D721Med (cell line): ENCODE measurements at regions not wholly inside any gene's neighbourhood (a gene's known extent, or its start where the extent isn't known, plus 50 kb on each side); places are given as distances from the start of the nearest gene placed in this dataset.
"Not testable (repeated sequence)": the region's sequence is repeated elsewhere in the genome, so short reads cannot be mapped to it uniquely, and the experiment has no call there.

Experiments
- DNase-seq: peaks from one replicate; pipeline ENCODE4 v3.0.0; 2011; ENCODE audit warnings: low spot score; ENCODE audit not compliant: insufficient read length
- FAIRE-seq: peaks from 2 replicates; lab custom pipeline; 2011; peaks lifted over from hg19 to GRCh38; lab: Jason Lieb, UNC
- CTCF ChIP-seq: IDR thresholded peaks from 2 replicates; pipeline ENCODE4 v1.5.1; 2012; ENCODE audit warnings: mild to moderate bottlenecking, control low read depth; ENCODE audit not compliant: insufficient read depth; ENCODE audit errors: missing control alignments

DNA sequence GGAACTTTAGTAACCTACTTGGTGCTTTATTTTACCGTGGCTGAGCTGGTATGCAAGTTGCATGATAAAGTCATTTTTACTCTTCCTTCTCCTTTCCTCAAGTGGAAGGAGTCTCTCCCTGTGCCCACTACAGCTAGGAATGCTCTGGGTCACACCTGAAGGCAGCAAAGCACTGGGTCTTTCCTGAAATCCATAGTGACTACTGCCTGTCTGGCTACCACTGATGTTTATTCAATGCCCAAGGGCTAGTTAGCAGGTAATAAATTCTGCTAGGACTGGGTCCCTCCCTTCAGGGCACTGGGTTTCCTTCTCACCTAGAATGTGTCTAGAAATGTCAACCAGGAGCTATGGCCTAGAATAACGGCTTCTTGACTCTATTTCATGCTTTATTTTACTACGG lies 1081.4 kb downstream of the FAT4 start:
- FAIRE-seq (no peak), DNase-seq (no peak)
- no peak for TF ChIP-seq CTCF

DNA sequence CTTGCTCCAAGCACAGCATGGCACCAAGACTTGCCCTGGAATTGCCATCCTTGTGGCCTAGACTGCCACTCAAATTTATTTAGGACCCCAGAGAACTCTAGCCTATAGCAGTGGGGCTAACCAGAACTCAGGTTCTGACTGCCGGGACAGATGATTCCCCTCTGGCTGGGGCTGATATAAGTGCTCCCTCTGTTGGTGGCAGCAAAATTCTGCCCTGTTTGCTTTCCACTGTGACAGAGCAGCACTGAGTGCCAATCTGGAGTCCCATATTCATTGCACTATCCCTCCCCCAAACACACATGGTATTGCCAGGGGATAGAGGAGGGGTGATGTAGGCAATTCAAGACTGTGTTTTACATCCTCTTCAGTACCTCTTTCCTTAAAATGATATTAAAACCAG lies 1081.9 kb downstream of the FAT4 start:
- DNase-seq (no peak), FAIRE-seq (no peak)
- no peak for TF ChIP-seq CTCF

DNA sequence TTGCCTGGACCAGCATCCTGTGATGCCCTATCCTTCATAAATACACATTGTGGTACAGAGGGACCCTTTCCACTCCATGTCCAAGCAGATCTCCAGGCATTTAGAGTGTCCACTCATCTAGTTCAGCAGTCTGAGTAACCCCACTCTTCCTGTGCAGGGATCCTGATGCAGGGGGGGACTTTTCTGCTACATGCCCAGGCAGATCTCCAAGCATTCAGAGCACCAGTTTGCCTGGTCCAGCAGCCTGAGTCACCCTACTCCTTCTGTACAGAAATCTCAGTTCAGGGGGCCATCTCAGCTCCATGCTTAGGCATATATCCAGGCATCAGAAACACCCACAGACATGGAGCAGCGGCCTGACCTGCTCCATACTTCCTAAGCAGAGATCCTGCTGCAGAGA lies 1089.8 kb downstream of the FAT4 start:
- DNase-seq = no peak
- FAIRE-seq = no peak
- no peak for TF ChIP-seq CTCF

GRCh38 chr4:126405369-126405982 lies 1090.7 kb downstream of the FAT4 start:
- TF ChIP-seq CTCF = peak; percentile 36
- DNase-seq (no peak), FAIRE-seq (no peak)

GRCh38 chr4:126409746-126410145 lies 1095.0 kb downstream of the FAT4 start:
- no peak for TF ChIP-seq CTCF
- DNase-seq (no peak), FAIRE-seq (no peak)

GRCh38 chr4:126411047-126411446 lies 1096.3 kb downstream of the FAT4 start:
- no peak for DNase-seq
- no peak for TF ChIP-seq CTCF
- no peak for FAIRE-seq

GRCh38 chr4:126412310-126412709 lies 1097.6 kb downstream of the FAT4 start:
- not testable (repeated sequence) for DNase-seq, FAIRE-seq

GRCh38 chr4:126414741-126415140 lies 1100.0 kb downstream of the FAT4 start:
- DNase-seq = no peak
- no peak for FAIRE-seq
- no peak for TF ChIP-seq CTCF
